ENCODE measurements at regions not wholly inside any gene's neighbourhood (a gene's known extent, or its start where the extent isn't known, plus 50 kb on each side); places are given as distances from the start of the nearest gene placed in this dataset.

- WGBS, 2 donors (ENCODE audit: low coverage in 1 of 2), result 95 to 96% methylated on average over 5 to 6 of the region's 6 CpGs
- no peaks in the 10 kb centered on the region for H3K27me3 ChIP-seq
- no peak for DNase-seq
- intact Hi-C loops (cut with DNase I; ENCODE audit: low total_unique reads), result no loop called here
- H3K9me3 ChIP-seq, result no peaks in the 10 kb centered on the region
- no peaks in the 10 kb centered on the region for H3K4me1 ChIP-seq
- H3K27ac ChIP-seq, result no peak overlapping the region
- TF ChIP-seq POLR2A (IDR thresholded peaks at IDR 0.05) (no peak), POLR2AphosphoS5 (IDR thresholded peaks at IDR 0.05) (no peak), CTCF (IDR thresholded peaks at IDR 0.05) (no peak), EP300 (IDR thresholded peaks at IDR 0.05; ENCODE audit: low read depth) (no peak)
- H3K36me3 ChIP-seq, result no peaks in the 10 kb centered on the region
- in situ Hi-C loops (cut with MboI; ENCODE audit: low pct_ligation_motif_present in 1 of 4, low pct_unique_long_range_greater_than_20kb in 1 of 4, low sequenced_read_pairs in 3 of 4), result loop anchor here in 1 of 4 donors (25.0 kb wide), 1 partner anchor 100 kb away; no protein-coding TSS in a partner anchor
- H3K4me3 ChIP-seq, result no peak overlapping the region
Measured at GRCh38 chr16:17861981-17862479, 391.3 kb upstream of the XYLT1 start.

GRCh38 chr16:17858061-17858460 is 387.3 kb upstream of the XYLT1 start:
- Histone ChIP-seq H3K27ac (no peak overlapping the region), H3K36me3 (no peaks in the 10 kb centered on the region), H3K4me3 (no peak overlapping the region), H3K4me1 (no peaks in the 10 kb centered on the region), H3K27me3 (no peaks in the 10 kb centered on the region), H3K9me3 (no peaks in the 10 kb centered on the region)
- in situ Hi-C loops (cut with MboI; ENCODE audit: low pct_ligation_motif_present in 1 of 4, low pct_unique_long_range_greater_than_20kb in 1 of 4, low sequenced_read_pairs in 3 of 4) (loop anchor here in 1 of 4 donors (25.0 kb wide), 1 partner anchor 96 kb away; no protein-coding TSS in a partner anchor), intact Hi-C loops (cut with DNase I; ENCODE audit: low total_unique reads) (no loop called here)
- DNase-seq, result no peak
- 44 to 47% methylated on average over 9 to 10 of the region's 10 CpGs for WGBS, 2 donors (ENCODE audit: low coverage in 1 of 2)
- TF ChIP-seq CTCF (IDR thresholded peaks at IDR 0.05) (no peak), POLR2AphosphoS5 (IDR thresholded peaks at IDR 0.05) (no peak), POLR2A (IDR thresholded peaks at IDR 0.05) (no peak), EP300 (IDR thresholded peaks at IDR 0.05; ENCODE audit: low read depth) (no peak)

GRCh38 chr16:17853958-17854357 is 383.2 kb upstream of the XYLT1 start:
- Histone ChIP-seq H3K27ac (no peak overlapping the region), H3K4me1 (no peaks in the 10 kb centered on the region), H3K36me3 (no peaks in the 10 kb centered on the region), H3K4me3 (no peak overlapping the region), H3K27me3 (no peaks in the 10 kb centered on the region), H3K9me3 (no peaks in the 10 kb centered on the region)
- in situ Hi-C loops (cut with MboI; ENCODE audit: low pct_ligation_motif_present in 1 of 4, low pct_unique_long_range_greater_than_20kb in 1 of 4, low sequenced_read_pairs in 3 of 4) (loop anchor here in 1 of 4 donors (25.0 kb wide), 1 partner anchor 92 kb away; no protein-coding TSS in a partner anchor), intact Hi-C loops (cut with DNase I; ENCODE audit: low total_unique reads) (no loop called here)
- TF ChIP-seq CTCF (IDR thresholded peaks at IDR 0.05) (no peak), POLR2A (IDR thresholded peaks at IDR 0.05) (no peak), EP300 (IDR thresholded peaks at IDR 0.05; ENCODE audit: low read depth) (no peak), POLR2AphosphoS5 (IDR thresholded peaks at IDR 0.05) (no peak)
- DNase-seq, result no peak
- 84 to 87% methylated on average over 5 of the region's 5 CpGs for WGBS, 2 donors (ENCODE audit: low coverage in 1 of 2)

GRCh38 chr16:17852977-17853702 is 382.4 kb upstream of the XYLT1 start:
- TF ChIP-seq EP300 (IDR thresholded peaks at IDR 0.05; ENCODE audit: low read depth) (no peak), POLR2A (IDR thresholded peaks at IDR 0.05) (no peak), CTCF (IDR thresholded peaks at IDR 0.05) (no peak), POLR2AphosphoS5 (IDR thresholded peaks at IDR 0.05) (no peak)
- no peak for DNase-seq
- Histone ChIP-seq H3K27me3 (no peaks in the 10 kb centered on the region), H3K9me3 (no peaks in the 10 kb centered on the region), H3K4me3 (no peak overlapping the region), H3K27ac (no peak overlapping the region), H3K36me3 (no peaks in the 10 kb centered on the region), H3K4me1 (no peaks in the 10 kb centered on the region)
- in situ Hi-C loops (cut with MboI; ENCODE audit: low pct_ligation_motif_present in 1 of 4, low pct_unique_long_range_greater_than_20kb in 1 of 4, low sequenced_read_pairs in 3 of 4) (loop anchor here in 1 of 4 donors (25.0 kb wide), 1 partner anchor 91 kb away; no protein-coding TSS in a partner anchor), intact Hi-C loops (cut with DNase I; ENCODE audit: low total_unique reads) (no loop called here)
- 74% methylated on average over 6 of the region's 6 CpGs; no CpG with 5 or more reads in 1 of the 2 donors for WGBS, 2 donors (ENCODE audit: low coverage in 1 of 2)
